Activated CD4-positive, alpha-beta T cell treated with anti-CD3 and anti-CD28 coated beads, Interleukin-2, amount 50 U/mL, for 1 hour (primary cell): ENCODE measurements at regions not wholly inside any gene's neighbourhood (a gene's known extent, or its start where the extent isn't known, plus 50 kb on each side); places are given as distances from the start of the nearest gene placed in this dataset.

ENCODE experiments used
- DNase-seq: peaks from one replicate; pipeline ENCODE4 v3.0.0-alpha.2; 2020

DNA sequence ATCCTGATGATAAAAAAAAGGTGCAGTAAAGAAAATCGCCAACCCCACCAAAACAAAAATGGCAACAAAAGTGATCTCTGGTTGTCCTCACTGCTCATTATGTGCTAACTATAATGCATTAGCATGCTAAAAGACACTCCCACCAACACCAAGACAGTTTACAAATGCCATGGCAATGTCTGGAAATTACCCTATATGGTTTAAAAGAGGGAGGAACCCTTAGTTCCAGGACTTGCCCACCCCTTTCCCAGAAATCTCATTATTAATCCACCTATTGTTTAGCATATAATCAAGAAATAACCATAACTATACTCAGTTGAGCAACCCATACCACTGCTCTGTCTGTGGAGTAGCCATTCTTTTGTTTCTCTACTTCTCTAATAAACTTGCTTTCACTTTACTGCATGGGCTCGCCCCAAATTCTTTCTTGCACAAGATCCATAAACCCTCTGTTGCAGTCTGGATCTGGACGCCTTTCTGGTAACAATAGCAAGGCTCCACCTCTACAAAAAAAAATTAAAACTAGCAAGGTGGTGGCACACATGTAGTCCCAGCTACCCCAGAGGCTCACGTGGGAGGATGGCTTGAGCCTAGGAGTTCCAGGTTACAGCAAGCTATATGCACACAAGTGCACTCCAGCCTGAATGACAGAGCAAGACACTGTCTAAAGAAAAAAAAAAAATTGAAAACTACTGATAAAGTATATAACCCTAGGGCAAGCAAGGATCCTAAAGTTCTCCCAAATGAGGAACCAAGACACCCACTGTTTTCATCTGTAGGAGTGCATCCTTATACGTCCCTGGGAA, 278.8 kb upstream of the JARID2 start:
- DNase-seq, result no peak

DNA sequence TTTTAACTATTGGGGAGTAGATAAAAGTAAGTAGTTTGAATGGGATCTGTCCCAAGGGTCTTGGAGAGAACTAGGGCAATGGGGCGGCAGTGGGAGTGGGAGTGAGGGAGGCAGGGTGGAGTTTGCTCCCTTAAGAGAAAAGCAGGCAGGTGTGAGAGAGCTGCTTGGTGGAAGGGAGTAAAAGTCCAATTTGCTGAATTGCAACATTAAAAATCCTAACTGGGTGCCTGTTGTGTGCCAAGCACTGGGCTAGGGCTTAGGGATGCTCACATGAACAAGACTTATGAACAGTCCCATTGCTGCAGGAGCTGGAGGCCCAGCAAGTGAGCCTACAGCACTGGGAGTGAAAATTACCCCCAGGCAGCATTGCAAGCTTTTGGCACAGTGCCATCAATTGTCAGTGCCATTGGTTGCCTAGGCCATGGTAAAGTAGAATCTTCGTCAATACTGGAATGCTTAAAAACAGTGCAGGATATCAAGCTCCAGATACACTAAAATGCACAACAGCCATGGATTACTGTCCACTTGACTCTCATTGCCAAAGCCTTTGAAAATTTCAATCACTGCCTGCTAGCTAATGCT, 277.7 kb upstream of the JARID2 start:
- no peak for DNase-seq

DNA sequence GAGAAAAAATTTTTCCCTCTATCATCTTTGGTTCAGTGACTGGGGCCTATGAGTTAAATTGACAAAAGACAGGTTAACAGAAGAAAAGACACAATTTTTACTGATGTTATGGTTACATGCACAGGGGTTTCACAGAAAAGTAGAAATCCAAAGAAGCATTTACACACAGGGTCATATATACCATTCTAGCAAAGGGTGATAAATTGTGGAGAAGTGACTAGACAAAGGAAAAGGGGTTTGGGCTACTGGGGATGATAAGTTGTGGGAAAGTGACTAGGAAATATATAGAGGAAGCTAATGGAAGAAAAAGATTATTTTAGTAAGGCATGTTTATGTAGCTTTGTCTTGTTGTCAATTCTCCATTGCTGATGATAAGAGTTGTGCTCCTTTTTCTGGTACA, 276.7 kb upstream of the JARID2 start:
- DNase-seq, result no peak

DNA sequence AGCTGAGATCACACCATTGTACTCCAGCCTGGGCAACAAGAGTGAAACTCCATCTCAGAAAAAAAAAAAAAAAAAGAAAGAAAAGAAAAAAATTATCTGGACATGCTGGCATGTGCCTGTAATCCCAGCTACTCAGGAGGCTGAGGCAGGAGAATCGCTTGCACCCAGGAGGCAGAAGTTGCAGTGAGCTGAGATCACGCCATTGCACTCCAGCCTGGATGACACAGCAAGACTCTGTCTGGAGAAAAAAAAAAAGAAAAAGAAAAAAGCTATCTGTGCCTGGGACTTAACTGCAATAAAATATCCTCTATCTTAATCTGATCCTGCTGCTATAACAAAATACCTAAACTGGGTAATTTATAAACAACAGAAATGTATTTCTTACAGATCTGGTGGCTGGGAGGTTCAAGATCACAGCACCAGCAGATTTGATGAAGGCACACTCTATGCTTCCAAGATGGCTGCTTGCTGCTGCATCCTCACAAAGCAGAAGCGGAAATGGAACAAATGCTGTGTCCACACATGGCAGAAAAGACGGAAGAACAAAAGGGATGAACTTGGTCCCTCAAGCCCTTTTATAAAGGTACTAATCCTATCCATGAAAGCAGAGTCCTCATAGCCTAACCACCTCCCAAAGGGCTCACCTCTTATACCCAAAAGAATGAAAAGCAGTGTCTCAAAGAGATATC, 273.3 kb upstream of the JARID2 start:
- DNase-seq, result no peak

DNA sequence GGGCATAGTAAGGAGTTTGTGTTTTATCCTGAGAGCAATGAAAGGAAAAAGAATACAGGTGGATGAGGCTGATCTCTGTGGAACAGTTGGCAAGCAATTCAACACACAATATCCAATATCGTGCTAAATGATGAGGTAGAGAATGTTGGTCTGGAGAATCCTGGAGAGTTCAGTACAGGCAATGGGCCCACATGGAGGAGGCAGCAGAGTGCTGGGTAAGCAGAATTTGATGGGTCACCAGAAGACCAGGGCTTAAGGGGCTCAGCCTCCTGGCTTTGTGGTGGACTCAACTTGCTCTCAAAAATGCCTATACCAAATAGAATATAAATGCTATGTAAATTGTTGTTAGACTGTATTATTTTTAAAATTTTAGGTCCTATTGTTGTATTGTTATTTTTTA, 271.5 kb upstream of the JARID2 start:
- no peak for DNase-seq

DNA sequence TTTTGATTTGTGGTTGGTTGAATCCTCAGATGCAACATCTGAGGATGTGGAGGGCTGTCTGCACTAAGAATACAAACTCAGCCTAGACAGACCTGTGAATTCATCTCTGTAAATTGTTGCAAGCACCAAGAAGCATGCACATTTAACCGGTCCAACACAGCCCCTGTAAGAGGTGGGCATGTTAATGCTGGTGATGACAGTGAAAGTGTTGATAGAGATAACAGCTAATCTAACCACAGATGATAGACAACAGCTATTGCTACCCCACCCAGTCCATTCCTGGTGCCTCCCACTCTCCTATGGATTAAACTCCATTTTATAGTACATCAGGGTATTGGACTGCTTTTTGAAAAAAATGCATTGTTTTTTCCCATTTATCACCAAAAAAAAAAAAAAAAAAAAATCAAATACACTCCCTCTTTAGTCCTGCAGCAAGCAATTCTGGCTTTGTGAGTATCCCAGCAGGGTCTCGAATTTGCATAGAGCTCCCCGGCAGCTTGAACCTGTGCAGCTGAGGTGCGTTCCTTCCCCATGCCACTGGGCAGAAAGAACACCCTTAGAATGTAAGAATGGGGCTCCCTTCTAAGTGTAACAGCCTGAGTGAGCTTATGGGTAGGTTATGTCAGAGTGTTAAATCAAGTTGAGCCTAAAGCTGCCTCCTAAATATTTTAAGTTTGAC, 270.9 kb upstream of the JARID2 start:
- DNase-seq, result no peak

DNA sequence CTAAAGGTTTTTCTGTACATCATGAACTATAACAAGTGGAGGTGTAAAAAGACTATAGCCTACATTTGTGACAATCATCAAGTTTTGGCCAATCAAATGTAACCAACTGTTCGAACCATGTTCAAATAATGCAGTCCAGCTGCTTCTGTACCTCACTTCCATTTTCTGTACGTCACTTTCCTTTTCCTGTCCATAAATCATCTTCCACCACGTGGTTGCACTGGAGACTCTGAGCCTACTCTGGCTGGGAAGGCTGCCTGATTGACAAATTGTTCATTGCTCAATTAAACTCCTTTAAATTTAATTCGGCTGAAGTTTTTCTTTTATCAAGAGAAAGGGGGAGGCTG, 270.4 kb upstream of the JARID2 start:
- no peak for DNase-seq

DNA sequence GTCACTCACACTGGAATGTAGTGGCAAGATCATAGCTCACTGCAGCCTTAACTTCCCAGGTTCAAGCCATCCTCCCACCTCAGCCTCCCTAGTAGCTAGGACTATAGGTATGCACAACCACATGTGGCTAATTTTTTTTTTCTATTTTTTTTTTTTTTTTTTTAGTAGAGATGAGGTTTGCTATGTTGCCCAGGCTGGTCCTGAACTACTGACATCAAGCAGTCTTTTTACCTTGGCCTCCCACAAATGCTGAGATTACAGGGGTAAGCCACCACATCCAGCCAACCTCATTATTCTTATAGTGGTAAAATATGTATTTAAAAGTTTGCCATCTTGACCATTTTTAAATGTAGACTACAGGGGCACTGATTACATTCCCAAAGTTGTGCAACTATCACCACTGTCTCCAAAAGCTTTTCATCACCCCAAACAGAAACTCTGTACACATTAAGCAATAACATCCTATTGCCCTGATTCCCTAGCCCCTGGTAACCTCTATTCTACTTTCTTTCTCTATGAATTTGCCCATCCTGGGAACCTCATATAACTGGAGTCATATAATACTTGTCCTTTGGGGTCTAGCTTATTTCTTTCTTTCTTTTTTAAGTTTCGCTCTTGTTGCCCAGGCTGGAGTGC, 268.0 kb upstream of the JARID2 start:
- DNase-seq, result no peak

DNA sequence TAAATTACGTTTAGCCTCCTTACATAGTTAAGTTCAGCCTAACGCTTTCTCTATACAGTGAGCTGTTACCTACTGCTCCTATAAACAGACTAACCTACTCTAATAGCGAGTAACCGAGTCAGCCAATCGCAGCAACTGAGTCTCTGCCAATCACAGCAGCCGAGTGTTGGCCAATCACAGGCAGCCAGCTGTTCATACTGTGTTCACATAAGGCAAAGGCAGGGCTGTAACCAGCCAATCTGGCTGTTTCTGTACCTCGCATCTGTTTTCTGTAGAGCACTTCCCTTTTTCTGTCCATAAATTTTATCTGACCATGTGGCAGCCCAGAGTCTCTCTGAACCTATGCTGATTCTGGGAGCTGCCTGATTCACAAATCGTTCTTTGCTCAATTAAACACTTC, 263.9 kb upstream of the JARID2 start:
- DNase-seq, result no peak

DNA sequence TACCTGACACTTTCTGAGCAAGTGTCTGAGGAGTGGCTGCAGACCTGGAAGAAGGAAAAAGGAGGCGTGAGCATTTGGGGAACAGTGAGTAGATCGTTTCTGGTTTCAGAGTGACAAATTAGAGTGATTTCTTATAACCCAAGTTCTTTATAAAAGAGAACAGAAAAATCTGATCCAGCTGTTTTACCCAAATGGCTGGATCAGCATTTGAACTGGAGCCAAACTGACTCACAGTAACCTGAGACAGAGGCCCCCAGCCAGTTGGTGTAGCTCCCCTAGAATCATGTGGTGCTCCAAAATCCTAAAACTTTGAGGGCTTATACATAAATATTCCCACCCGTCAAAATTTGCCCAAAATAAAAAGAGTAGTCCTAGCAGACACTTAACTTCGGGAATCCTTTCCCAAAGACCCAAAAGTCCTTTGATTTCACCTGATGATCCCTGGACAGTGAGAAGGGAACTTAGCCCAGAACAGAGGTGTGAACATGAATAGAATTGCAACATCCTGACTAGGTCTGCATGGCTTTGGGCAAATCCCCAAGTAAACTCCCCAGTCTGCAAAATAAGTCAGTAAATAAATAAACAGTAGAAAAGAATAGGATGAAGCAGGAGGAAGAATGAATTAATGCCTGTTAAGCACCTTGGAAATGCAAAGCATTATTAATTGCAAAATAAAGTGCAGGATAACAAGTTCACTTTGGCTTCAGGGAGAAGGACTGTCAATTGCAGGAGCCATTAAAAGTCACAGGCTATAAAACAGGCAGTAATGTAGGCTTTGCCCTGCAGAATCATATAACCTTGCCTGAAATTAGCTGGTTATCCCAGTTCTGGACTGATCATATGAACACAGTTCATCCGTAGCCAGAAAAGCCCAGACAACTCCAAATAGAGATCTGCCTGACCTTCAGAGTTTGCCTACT, 262.0 kb upstream of the JARID2 start:
- DNase-seq, result no peak

DNA sequence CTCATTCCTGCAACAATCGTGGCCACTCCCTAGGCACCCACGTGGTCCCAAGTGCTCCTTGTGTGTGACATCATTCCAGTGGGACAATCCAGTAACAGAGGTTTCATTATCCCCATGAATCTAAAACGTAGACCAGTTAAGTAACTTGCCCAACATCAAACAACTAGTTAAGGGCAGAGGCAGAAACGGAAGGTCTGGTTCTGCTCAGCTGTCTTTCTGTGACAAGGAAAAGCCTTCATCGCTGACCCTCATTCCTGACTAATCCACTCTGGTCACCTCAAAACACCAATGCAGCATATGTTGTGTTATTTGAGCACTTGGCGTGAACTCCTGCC, 261.4 kb upstream of the JARID2 start:
- DNase-seq, result no peak

DNA sequence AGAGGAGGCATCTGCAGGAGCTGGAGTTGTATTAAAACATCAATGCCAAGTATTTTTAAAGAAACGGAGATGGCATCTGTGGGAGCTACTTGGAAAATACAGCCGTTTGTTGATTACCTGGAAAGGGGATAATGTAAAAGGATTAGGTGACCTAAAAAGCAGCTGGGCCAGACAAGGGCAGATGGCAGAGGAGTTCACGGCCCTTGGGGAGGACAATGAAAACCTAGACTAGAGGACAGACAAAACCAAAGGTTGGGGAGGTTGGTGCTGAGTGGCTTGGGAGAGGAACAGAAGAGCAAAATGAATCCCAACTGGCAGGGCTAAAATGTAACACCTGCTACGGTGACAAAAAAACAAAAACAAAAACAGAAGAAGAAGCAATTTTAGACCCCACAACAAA, 260.5 kb upstream of the JARID2 start:
- DNase-seq, result no peak

DNA sequence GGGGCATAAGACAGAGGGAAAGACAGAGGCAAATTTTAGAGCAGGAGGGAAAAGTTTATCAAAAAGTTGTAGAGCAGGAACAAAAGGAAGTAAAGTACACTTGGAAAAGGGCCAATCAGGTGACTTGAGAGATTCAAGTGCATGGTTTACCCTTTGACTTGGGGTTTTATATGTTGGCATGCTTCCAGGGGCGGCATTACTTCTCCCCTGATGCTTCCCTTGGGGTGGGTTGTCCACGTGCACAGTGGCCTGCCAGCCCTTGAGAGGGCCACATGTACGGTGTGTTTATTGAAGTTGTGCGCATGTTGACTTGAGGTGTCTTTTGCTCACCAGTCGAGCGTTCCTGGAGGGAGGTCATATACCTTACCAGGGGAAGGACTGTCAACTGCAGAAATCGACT, 259.5 kb upstream of the JARID2 start:
- no peak for DNase-seq

DNA sequence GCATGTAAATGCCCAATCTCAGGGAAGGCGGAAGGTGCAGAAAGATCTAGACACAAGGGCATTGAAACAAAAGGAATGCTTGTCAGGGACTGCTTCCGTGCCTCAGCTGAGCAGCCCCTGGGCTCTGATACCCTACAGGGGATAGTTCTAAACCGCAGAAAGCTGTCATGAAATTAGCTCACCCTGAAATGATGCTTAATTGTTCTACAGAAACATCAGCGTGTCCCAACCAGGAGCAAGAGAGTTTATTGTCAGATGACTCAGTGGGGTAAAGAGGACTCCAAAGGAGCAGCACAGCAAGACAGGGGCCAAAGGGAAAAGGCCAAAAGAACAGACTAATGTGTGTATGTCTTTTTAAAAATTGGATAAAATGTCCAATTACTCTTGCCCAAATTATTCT, 258.4 kb upstream of the JARID2 start:
- no peak for DNase-seq

DNA sequence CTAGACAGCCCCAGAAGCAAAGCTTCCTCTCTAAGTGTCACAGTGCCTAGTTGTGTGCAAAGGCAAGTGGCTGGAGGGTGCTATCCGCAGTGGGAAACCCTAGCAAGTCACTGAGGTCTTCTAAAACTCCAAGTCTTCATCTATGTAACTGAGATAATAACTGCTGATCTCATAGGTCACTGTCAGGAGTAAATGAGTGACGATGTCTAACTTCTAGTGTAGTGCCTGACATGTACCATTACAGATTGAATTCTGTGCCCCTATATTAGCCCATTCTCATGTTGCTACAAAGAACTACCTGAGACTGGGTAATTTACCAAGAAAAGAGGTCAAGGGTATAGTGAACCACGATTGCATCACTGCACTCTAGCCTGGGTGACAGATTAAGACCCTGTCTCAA, 253.5 kb upstream of the JARID2 start:
- no peak for DNase-seq

DNA sequence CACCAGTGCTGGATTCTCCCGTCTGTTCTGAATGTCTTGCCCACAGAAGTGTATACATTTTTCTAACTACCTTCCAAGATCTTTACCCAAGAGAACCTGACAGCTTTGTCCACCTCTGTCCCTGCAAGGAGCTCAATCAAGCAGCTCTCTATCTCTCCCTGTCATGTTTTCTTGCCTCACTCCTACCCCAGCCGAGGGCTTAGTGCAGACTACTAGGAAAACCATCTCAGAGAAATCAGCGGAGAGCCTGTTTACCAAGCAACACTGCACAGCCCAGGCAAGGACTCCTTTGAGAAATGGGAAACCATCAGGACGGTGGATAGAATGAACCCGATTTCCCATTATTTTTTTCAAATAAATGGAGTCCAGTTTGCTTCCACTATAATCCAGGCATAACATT, 250.7 kb upstream of the JARID2 start:
- no peak for DNase-seq

DNA sequence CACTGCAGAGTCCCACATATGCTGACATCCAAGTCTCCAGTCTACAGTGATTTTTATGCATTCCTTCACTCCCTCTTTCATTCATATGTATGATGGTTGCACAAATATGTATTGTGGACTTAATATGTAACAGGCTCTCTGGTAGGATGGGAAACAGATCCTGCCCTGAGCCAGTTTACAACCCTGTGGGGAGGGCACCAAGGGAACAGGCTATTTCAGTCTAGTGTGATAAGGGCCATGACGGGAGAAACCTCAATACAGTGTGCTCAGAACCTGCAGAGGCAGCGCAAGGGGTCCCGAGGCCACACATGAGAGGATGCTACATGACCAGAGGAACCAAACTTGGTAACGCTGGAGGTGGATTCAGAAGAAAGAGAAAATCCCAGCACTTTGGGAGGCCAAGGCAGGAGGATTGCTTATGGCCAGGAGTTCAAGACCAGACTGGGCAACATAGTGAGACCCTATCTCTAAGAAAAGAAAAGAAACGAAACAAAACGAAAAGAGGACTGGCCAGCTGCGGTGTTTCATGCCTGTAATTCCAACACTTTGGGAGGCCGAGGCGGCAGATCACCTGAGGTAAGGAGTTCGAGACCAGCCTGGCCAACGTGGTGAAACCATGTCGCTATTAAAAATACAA, 249.8 kb upstream of the JARID2 start:
- no peak for DNase-seq

DNA sequence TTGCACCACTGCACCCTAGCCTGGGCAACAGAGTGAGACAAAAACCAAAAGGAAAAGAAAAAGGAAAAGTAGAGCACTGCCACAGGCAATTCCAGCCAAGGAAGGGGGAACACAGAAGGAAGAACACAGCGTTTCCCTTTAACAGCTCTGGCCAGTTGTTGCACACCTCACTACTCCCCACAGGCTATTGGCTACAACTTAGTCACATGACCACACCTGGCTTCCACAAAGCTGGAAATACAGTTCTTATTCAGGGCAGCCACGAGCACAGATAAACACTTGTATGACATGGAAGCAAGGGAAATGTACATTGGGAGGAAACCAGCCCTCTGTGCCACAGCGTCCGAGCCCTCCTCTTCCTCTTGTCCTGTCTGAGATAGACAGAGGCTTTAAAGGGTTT, 249.0 kb upstream of the JARID2 start:
- DNase-seq, result no peak

DNA sequence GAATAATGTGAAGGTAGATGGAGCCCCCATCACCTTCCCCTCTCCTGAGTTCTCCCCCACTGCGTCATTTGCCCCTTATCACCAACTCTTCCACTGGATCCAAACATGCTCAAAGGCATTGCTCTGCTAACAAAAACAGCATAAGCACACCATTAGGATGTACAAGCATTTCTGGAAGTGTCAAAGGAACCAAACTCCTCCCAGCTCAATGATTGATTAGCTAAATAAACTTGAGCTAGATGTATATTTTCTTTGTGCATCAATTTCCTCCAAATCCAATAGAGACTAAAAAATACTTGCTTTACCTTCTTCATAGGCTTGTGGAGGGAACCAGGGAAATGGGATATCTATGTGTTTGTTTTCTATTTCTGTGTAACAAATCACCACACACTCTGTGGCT, 248.4 kb upstream of the JARID2 start:
- no peak for DNase-seq

DNA sequence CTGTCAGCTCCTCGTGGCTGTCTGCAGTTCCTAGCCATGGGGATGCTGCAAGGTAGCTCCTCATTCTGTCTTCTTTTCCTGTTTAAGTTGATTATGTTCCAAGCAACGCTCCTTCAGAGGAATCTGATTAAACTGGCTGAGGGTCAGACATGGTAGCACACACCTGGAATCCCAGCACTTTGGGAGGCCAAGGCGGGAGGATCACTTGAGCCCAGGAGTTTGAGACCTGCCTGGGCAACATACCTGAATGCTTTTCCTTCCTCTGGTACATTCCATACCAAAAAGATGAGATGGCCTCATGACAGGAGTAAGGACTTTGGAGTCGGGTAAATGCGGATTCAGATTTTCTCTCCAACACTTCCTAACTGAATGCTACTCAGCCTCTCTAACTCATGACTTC, 246.8 kb upstream of the JARID2 start:
- no peak for DNase-seq

DNA sequence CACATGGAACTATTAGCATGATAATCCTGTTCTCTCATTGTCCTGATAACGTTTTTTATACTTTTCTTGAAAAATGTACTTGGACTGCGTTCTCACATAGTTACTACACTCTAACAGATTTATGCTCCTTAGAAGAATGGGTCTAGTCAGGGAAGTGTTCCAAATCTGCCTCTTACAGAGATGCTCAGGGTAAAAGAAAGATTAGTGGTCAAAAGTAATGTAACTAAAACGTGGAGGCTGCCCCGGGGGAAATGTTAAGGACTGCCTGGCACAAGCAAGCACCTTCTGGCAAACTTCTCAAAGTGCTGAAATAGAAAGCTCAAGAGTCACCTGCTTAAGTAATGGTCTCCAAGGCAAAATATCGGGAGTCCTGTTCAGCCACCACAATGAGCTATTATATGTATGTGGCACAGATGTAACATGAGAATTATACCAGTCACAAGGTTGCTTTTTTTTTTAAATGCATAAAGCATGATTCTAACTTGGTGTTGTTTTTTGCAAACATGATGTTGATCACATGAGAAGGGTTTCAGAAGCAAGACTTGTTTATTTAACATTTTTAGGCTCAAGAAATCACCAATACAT, 244.5 kb upstream of the JARID2 start:
- no peak for DNase-seq

DNA sequence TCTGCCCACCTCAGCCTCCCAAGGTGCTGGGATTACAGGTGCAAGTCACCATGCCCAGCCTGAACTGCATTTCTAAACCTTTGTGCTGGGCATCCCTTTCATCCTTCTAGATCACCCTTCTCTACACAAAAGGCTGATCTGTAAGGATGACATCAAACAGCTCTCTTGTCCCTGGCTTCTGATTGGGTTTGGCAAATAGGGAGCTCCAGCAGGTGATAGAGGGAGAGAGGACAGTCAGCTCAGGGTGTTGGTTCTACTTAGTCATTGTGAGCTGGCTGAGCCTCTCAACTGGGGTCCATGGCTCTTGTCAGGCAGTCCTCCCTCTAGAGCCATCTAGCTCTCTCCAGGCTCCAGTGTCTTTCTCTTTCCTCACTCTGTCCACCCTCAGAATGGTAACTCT, 237.6 kb upstream of the JARID2 start:
- no peak for DNase-seq
